Naive thymus-derived CD4-positive, alpha-beta T cell (primary cell): ENCODE measurements at regions not wholly inside any gene's neighbourhood (a gene's known extent, or its start where the extent isn't known, plus 50 kb on each side); places are given as distances from the start of the nearest gene placed in this dataset.

Experiments
- ATAC-seq: fragments of 150-1000 bp; cut with Tn5 transposase; 2 replicates; pipeline ENCODE4 v1.10.0; 2021; ENCODE audit warnings: mild to moderate bottlenecking, moderate library complexity
- CTCF ChIA-PET: fragments of 350-600 bp; sonication (Branson Sonifier 250); formaldehyde crosslinking; loops from one replicate; lab custom pipeline; 2021; ENCODE audit warnings: antibody characterized with exemption; lab: Charles Lee
- POLR2A ChIA-PET: fragments of 350-600 bp; sonication (Branson Sonifier 250); formaldehyde crosslinking; loops from one replicate; lab custom pipeline; 2021; ENCODE audit warnings: antibody characterized with exemption, inconsistent platforms; lab: Charles Lee
- DNase-seq, 9 donors: peaks; one replicate each; pipeline versions ENCODE4 v3.0.0 to v3.0.0-alpha.2; 2020 to 2022; ENCODE audit warnings: mixed read lengths in 1 of 9
- H3K27ac ChIP-seq: one replicate; pipeline ENCODE4 v1.7.0; 2013; ENCODE audit warnings: mild to moderate bottlenecking, low read depth, low read length, moderate library complexity
- H3K27me3 ChIP-seq, 2 donors: one replicate each; pipeline ENCODE4 v1.7.0; 2013; ENCODE audit warnings: low read length in 2 of 2, mild to moderate bottlenecking in 2 of 2, moderate library complexity in 2 of 2; ENCODE audit not compliant: control insufficient read depth in 2 of 2, insufficient read depth in 2 of 2
- H3K36me3 ChIP-seq, 3 experiments: 1 replicate in 2 of 3; 2 replicates in 1 of 3; pipeline ENCODE4 v1.7.0; 2013; ENCODE audit warnings: low read length in 3 of 3, mild to moderate bottlenecking in 3 of 3, moderate library complexity in 1 of 3; ENCODE audit not compliant: insufficient read depth in 3 of 3, control insufficient read depth in 2 of 3
- H3K4me1 ChIP-seq, 2 donors: one replicate each; pipeline ENCODE4 v1.7.0; 2013; ENCODE audit warnings: low read length in 2 of 2, mild to moderate bottlenecking in 2 of 2, moderate library complexity in 1 of 2; ENCODE audit not compliant: control insufficient read depth in 2 of 2, insufficient read depth in 2 of 2
- H3K4me3 ChIP-seq: 2 replicates; pipeline ENCODE4 v1.7.0; 2013; ENCODE audit warnings: mild to moderate bottlenecking, low read length
- H3K9me3 ChIP-seq, 3 experiments: 1 replicate in 2 of 3; 2 replicates in 1 of 3; pipeline ENCODE4 v1.7.0; 2013; ENCODE audit warnings: low read length in 3 of 3; ENCODE audit not compliant: control insufficient read depth in 2 of 3
- H3K27ac Mint-ChIP-seq, 9 donors: one replicate each; pipeline ENCODE4 v1.8.0; 2020 to 2022; ENCODE audit warnings: mixed read lengths in 9 of 9, mild to moderate bottlenecking in 8 of 9, moderate library complexity in 5 of 9, inconsistent platforms in 2 of 9
- H3K27me3 Mint-ChIP-seq, 5 donors: one replicate each; pipeline ENCODE4 v1.8.0; 2021 to 2022; ENCODE audit warnings: mixed read lengths in 5 of 5, mild to moderate bottlenecking in 1 of 5
- H3K36me3 Mint-ChIP-seq, 5 donors: one replicate each; pipeline ENCODE4 v1.8.0; 2020 to 2022; ENCODE audit warnings: mixed read lengths in 5 of 5, mild to moderate bottlenecking in 3 of 5, inconsistent platforms in 1 of 5
- H3K4me1 Mint-ChIP-seq, 7 donors: one replicate each; pipeline ENCODE4 v1.8.0; 2020 to 2022; ENCODE audit warnings: mixed read lengths in 7 of 7, mild to moderate bottlenecking in 3 of 7, inconsistent platforms in 1 of 7
- H3K4me3 Mint-ChIP-seq, 10 donors: one replicate each; pipeline ENCODE4 v1.8.0; 2020 to 2022; ENCODE audit warnings: mild to moderate bottlenecking in 10 of 10, mixed read lengths in 10 of 10, moderate library complexity in 6 of 10, inconsistent platforms in 2 of 10
- H3K9me3 Mint-ChIP-seq, 11 donors: one replicate each; pipeline ENCODE4 v1.8.0; 2020 to 2022; ENCODE audit warnings: mixed read lengths in 11 of 11, mild to moderate bottlenecking in 4 of 11, inconsistent platforms in 1 of 11, moderate library complexity in 1 of 11
- intact Hi-C, 2 donors: fragments of 100-400 bp; cut with micrococcal nuclease; formaldehyde crosslinking; loops; one replicate each; pipeline ENCODE4 v1.15.1; 2023

DNA sequence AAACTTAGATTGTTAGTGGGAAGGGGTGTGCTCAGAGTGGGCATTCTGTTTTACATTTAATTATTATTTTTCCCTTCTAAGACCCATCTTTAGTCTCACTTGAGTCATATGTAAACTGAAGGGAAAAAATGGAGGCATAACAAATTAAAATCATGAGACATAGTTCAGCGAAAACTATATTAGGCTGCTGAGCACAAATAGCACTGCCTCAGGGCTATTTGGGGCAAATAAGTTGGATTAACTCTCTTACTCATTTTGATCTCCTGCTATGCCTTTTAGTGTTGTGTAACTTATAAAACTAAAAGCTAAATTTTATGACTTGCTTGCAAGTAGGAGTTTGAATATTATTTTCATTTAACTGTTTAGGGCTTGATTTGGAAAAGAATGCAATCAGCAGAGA, 1329.2 kb upstream of the PCDH7 start:
- no peaks in the 10 kb centered on the region for H3K36me3 ChIP-seq
- POLR2A ChIA-PET: no interaction called here
- Mint-ChIP-seq H3K9me3 (peaks cover 3 to 39% (median 13%) of the 10 kb centered on the region in 11 donors), H3K27ac (no peak overlapping the region), H3K4me1 (no peaks in the 10 kb centered on the region), H3K4me3 (no peak overlapping the region), H3K27me3 (no peaks in the 10 kb centered on the region), H3K36me3 (no peaks in the 10 kb centered on the region)
- DNase-seq (no peak), ATAC-seq (no peak)
- H3K9me3 ChIP-seq: no peaks in the 10 kb centered on the region
- CTCF ChIA-PET: no interaction called here
- H3K27me3 ChIP-seq: no peaks in the 10 kb centered on the region
- H3K4me3 ChIP-seq: no peak overlapping the region
- intact Hi-C loops: no loop called here
- no peaks in the 10 kb centered on the region for H3K4me1 ChIP-seq
- H3K27ac ChIP-seq: no peak overlapping the region

DNA sequence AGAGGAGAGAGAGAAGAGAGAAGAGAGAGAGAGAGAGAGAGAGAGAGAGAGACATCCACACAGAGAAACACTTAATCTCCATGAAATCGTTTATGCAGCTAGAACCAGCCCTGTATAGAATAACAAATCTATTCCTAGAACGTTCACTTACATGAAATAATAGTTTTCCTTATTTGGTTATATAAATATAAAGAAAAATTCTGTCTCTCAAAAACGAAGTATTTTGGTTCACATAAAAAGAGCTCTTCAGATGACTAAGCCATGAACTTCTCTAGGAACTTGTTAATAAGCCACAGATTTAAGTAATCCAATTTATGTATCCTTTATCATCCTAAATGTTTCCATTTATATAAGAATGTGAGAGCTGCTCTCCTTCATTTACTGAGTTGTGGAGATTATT, 1315.1 kb upstream of the PCDH7 start:
- Histone ChIP-seq H3K36me3 (no peaks in the 10 kb centered on the region), H3K4me1 (no peaks in the 10 kb centered on the region), H3K4me3 (no peak overlapping the region), H3K27me3 (no peaks in the 10 kb centered on the region), H3K9me3 (no peaks in the 10 kb centered on the region), H3K27ac (no peak overlapping the region)
- Mint-ChIP-seq H3K27me3 (no peaks in the 10 kb centered on the region), H3K4me3 (no peak overlapping the region), H3K27ac (no peak overlapping the region), H3K4me1 (no peaks in the 10 kb centered on the region), H3K36me3 (no peaks in the 10 kb centered on the region), H3K9me3 (peaks cover 0 to 17% (median 6%) of the 10 kb centered on the region in 11 donors)
- CTCF ChIA-PET: no interaction called here
- intact Hi-C loops: no loop called here
- ATAC-seq (no peak), DNase-seq (no peak)
- POLR2A ChIA-PET: no interaction called here

DNA sequence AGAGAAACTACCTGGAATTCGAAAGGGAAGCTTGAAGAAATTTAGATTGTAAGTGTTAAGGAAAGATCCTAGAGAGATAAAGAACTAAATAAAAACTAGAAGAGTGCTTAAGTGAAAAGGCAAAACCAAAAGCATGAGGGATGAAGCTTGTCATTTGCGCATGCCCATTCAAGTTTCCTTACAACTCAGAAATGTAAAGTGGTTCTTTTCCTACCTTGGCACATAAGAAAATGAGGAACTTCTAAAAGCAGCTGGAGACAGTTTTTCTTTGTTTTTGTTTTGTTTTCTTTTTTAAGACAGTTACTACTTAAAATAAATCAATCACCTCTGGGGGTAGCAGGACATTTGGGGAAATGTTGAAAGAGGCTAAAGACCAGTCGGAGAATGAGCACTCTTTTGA, 1304.4 kb upstream of the PCDH7 start:
- peaks cover 0 to 18% (median 3%) of the 10 kb centered on the region in 11 donors for H3K9me3 Mint-ChIP-seq
- Histone ChIP-seq H3K9me3 (no peaks in the 10 kb centered on the region), H3K27me3 (no peaks in the 10 kb centered on the region), H3K36me3 (no peaks in the 10 kb centered on the region), H3K27ac (no peak overlapping the region), H3K4me1 (no peaks in the 10 kb centered on the region), H3K4me3 (no peak overlapping the region)
- no peaks in the 10 kb centered on the region for H3K4me1 Mint-ChIP-seq
- no peak overlapping the region for H3K4me3 Mint-ChIP-seq
- ChIA-PET POLR2A (no interaction called here), CTCF (no interaction called here)
- no peaks in the 10 kb centered on the region for H3K36me3 Mint-ChIP-seq
- H3K27ac Mint-ChIP-seq: no peak overlapping the region
- H3K27me3 Mint-ChIP-seq: no peaks in the 10 kb centered on the region
- ATAC-seq (no peak), DNase-seq (no peak)
- intact Hi-C loops: no loop called here

DNA sequence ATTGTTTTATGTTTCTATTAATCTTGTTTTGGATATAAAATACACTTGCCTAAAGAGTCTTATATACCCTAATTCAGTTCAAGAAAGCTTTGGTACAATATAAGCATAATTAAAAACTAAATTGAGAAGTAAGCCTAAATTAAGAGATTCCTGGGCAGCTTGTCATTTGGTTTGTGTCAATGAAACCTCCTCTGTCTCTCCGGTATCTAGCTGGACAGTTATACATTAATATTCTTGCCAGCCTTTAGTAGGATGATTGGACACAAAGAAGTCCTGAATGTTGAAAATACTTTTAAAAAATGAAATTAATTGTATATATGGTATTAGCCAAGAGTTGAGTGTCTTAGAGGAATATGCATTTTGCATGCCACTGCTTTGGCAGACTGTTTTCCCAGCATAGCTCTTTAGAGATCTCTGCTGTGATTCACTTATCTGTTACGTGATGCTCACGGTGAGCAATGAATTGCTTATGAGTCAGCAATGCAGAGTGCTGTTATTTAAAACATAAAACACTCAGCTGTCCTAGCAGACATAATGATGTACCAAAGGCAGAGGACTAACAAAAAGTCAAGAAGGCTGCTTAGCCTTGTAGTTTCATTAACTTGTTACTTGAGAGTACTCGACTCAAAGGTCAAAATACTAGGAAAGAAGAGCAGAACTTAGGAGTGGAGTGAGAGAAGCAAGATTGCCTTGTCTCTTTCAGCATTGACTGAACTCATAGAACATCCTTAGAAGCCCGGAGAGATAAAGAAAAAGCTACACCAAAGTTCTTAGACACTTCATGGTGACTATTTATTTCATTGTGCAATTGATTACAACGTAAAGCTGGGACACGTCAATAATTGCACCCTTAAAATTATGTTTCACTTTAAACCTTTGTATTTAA, 1296.1 kb upstream of the PCDH7 start:
- intact Hi-C loops: no loop called here
- no peaks in the 10 kb centered on the region for H3K36me3 Mint-ChIP-seq
- peaks cover 0 to 27% (median 4%) of the 10 kb centered on the region in 11 donors for H3K9me3 Mint-ChIP-seq
- no peak overlapping the region for H3K4me3 Mint-ChIP-seq
- H3K27me3 Mint-ChIP-seq: no peaks in the 10 kb centered on the region
- no peaks in the 10 kb centered on the region for H3K27me3 ChIP-seq
- no peaks in the 10 kb centered on the region for H3K36me3 ChIP-seq
- no peak overlapping the region for H3K27ac Mint-ChIP-seq
- ChIA-PET POLR2A (interaction anchor here (0.6 kb wide), 1 partner anchor 74 kb away, joined by 3 read pairs; no protein-coding TSS in a partner anchor), CTCF (no interaction called here)
- no peaks in the 10 kb centered on the region for H3K4me1 ChIP-seq
- H3K4me1 Mint-ChIP-seq: no peaks in the 10 kb centered on the region
- H3K9me3 ChIP-seq: no peaks in the 10 kb centered on the region
- no peak overlapping the region for H3K4me3 ChIP-seq
- H3K27ac ChIP-seq: no peak overlapping the region
- DNase-seq (no peak), ATAC-seq (no peak)

DNA sequence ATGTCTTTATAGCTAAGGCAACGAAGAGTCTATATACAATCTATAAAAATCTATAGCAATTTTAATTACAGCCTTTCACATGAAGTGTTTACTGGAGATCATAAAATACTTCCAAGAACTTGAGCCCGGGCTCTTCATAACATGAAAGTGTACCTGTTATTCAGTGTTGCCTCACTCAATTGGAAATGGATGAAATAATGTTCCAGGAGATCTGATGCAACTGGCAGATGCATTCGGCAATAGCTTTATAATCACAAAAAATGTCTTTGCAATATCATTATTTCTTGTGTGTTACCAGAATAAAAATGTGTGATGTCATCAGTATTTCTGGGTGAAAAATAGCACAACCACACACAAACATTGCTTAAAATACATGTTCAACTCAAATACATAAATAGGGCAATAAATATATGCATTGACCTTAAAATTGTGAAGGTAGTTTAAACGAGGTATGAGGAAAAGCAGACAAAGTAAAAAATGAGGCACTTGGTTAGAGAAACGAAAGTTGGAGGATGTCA, 1266.8 kb upstream of the PCDH7 start:
- POLR2A ChIA-PET: no interaction called here
- H3K36me3 Mint-ChIP-seq: peaks cover 0 to 3% (median 0%) of the 10 kb centered on the region in 5 donors
- no peaks in the 10 kb centered on the region for H3K27me3 Mint-ChIP-seq
- H3K27me3 ChIP-seq: no peaks in the 10 kb centered on the region
- H3K36me3 ChIP-seq: no peaks in the 10 kb centered on the region
- H3K9me3 Mint-ChIP-seq: peaks cover 0 to 17% (median 5%) of the 10 kb centered on the region in 11 donors
- no peak overlapping the region for H3K4me3 ChIP-seq
- H3K4me1 Mint-ChIP-seq: peaks cover 0 to 1% (median 0%) of the 10 kb centered on the region in 7 donors
- no peak overlapping the region for H3K27ac Mint-ChIP-seq
- ATAC-seq (no peak), DNase-seq (no peak)
- no peak overlapping the region for H3K27ac ChIP-seq
- intact Hi-C loops: no loop called here
- CTCF ChIA-PET: no interaction called here
- no peak overlapping the region for H3K4me3 Mint-ChIP-seq
- no peaks in the 10 kb centered on the region for H3K4me1 ChIP-seq
- H3K9me3 ChIP-seq: peaks cover 0 to 3% (median 0%) of the 10 kb centered on the region in 3 experiments

DNA sequence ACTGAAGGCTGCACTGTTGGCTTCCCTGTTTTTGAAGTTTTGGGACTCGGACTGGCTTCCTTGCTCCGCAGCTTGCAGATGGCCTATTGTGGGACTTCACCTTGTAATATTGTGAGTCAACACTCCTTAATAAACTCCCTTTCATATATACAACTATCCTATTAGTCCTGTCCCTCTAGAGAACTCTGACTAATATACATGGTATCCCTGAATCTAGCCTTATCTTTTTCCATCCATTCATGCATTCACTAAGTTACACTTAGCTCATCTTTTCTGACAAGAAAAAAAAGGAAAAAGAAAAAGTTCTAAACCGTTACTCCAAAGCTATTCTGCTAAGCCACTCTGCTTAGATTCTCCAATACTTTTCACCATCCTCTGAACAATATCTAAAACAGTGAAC, 1260.2 kb upstream of the PCDH7 start:
- Histone ChIP-seq H3K27ac (no peak overlapping the region), H3K27me3 (no peaks in the 10 kb centered on the region), H3K36me3 (no peaks in the 10 kb centered on the region), H3K4me3 (no peak overlapping the region), H3K4me1 (no peaks in the 10 kb centered on the region), H3K9me3 (peaks cover 0 to 3% (median 0%) of the 10 kb centered on the region in 3 experiments)
- CTCF ChIA-PET: no interaction called here
- Mint-ChIP-seq H3K4me3 (no peak overlapping the region), H3K36me3 (peaks cover 0 to 3% (median 0%) of the 10 kb centered on the region in 5 donors), H3K4me1 (no peaks in the 10 kb centered on the region), H3K27me3 (no peaks in the 10 kb centered on the region), H3K9me3 (peaks cover 0 to 21% (median 10%) of the 10 kb centered on the region in 11 donors), H3K27ac (no peak overlapping the region)
- no peak for DNase-seq
- POLR2A ChIA-PET: no interaction called here
- intact Hi-C loops: no loop called here
- ATAC-seq: no peak
